ENCODE measurements at regions not wholly inside any gene's neighbourhood (a gene's known extent, or its start where the extent isn't known, plus 50 kb on each side); places are given as distances from the start of the nearest gene placed in this dataset.

DNA sequence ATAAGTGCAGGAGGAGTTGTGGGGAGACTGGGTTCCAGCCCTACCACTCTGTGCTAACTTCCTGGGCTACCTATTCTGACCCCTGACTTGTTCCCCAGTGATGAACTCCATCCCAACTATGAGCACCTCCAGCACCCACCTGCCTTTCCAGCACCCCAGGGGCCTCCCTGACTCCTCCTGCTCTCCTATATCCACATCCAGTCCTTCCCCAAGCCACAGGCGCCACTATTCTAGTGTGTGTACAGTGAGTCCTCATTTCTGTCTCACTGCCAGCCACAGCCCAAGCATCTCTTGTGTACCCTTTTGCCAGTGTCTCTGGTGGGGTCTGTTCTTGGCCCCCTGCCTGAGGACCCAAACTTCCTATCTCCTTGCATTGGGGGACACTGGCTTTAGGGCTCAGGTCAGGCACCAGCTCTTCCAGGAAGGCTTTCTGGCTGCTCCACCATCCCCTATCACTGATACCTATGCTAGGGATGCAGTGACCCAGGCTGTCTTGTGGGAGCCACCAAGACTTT lies 145.2 kb downstream of the INHBB start:
- H3K23ac ChIP-seq (ENCODE audit: insufficient read length, low read depth, low read length) = no peak overlapping the region
- Mint-ChIP-seq H3K27me3 (ENCODE audit: low read depth) (peaks cover 89% of the 10 kb centered on the region), H3K4me3 (no peak overlapping the region), H3K36me3 (ENCODE audit: insufficient read depth in 1 of 3, low read depth in 3 of 3) (no peaks in the 10 kb centered on the region), H3K4me1 (peaks cover 0 to 4% of the 10 kb centered on the region in 2 experiments; a peak in 2 of 4 replicates), H3K9me3 (no peaks in the 10 kb centered on the region), H3K27ac (no peak overlapping the region)
- H4K8ac ChIP-seq (replicated peaks; ENCODE audit: insufficient read length, low read depth, low read length) = no peak overlapping the region
- no peaks in the 10 kb centered on the region for H3K23me2 ChIP-seq (ENCODE audit: insufficient read length, low read depth, low read length, poor library complexity, severe bottlenecking)
- no peak for DNase-seq
- H3K79me2 ChIP-seq (ENCODE audit: insufficient read depth, low read length) = no peaks in the 10 kb centered on the region
- H3K18ac ChIP-seq (ENCODE audit: insufficient read length, low read depth, low read length) = no peak overlapping the region
- no peak overlapping the region for H3K9ac ChIP-seq (ENCODE audit: extremely low read depth, insufficient read length, low read length)
- H2BK5ac ChIP-seq (ENCODE audit: insufficient read length, low read length) = no peak overlapping the region
- no peak overlapping the region for H2BK12ac ChIP-seq (ENCODE audit: insufficient read length, low read depth, low read length)
- no CpG with 5 or more reads among the region's 1 CpG for WGBS (ENCODE audit: extremely low coverage, insufficient read length, low lambda C conversion rate)
- H2BK120ac ChIP-seq (ENCODE audit: low read depth, low read length, poor library complexity, severe bottlenecking) = no peak overlapping the region
- no peak overlapping the region for H2BK15ac ChIP-seq (ENCODE audit: low read depth, low read length)
- H3K4me1 ChIP-seq (ENCODE audit: insufficient read depth, low read length) = no peaks in the 10 kb centered on the region
- no peak overlapping the region for H3K56ac ChIP-seq (ENCODE audit: insufficient read length, low read depth, low read length)
- H3T11ph ChIP-seq (ENCODE audit: low read length) = no peak overlapping the region
- H4K5ac ChIP-seq (ENCODE audit: insufficient read length, low read depth, low read length) = no peak overlapping the region
- no peak overlapping the region for H2AK5ac ChIP-seq (ENCODE audit: insufficient read length, low read length)
- no peak overlapping the region for H3K27ac ChIP-seq (ENCODE audit: insufficient read length, low read depth, low read length)
- no peaks in the 10 kb centered on the region for H4K20me1 ChIP-seq (ENCODE audit: control insufficient read depth, insufficient read depth, insufficient read length)
- no peaks in the 10 kb centered on the region; the same call in 1 of the 2 replicates for H3K27me3 ChIP-seq (ENCODE audit: insufficient read depth, low read length)
- H2AFZ ChIP-seq (ENCODE audit: low read length) = no peak overlapping the region
- H3K79me1 ChIP-seq (ENCODE audit: insufficient read depth, low read depth, low read length, poor library complexity, severe bottlenecking) = no peaks in the 10 kb centered on the region
- H3K14ac ChIP-seq (ENCODE audit: insufficient read depth, low read length) = no peak overlapping the region
- H3K4ac ChIP-seq (ENCODE audit: low read depth, low read length) = no peak overlapping the region
- H4K91ac ChIP-seq (ENCODE audit: insufficient read length, low read depth, low read length) = no peak overlapping the region
- H3K9me3 ChIP-seq (ENCODE audit: control insufficient read depth, low read depth, low read length) = no peaks in the 10 kb centered on the region
- no peak overlapping the region for H3K4me2 ChIP-seq (ENCODE audit: insufficient read depth, insufficient read length, low read length)
- TF ChIP-seq, protein P1, sequence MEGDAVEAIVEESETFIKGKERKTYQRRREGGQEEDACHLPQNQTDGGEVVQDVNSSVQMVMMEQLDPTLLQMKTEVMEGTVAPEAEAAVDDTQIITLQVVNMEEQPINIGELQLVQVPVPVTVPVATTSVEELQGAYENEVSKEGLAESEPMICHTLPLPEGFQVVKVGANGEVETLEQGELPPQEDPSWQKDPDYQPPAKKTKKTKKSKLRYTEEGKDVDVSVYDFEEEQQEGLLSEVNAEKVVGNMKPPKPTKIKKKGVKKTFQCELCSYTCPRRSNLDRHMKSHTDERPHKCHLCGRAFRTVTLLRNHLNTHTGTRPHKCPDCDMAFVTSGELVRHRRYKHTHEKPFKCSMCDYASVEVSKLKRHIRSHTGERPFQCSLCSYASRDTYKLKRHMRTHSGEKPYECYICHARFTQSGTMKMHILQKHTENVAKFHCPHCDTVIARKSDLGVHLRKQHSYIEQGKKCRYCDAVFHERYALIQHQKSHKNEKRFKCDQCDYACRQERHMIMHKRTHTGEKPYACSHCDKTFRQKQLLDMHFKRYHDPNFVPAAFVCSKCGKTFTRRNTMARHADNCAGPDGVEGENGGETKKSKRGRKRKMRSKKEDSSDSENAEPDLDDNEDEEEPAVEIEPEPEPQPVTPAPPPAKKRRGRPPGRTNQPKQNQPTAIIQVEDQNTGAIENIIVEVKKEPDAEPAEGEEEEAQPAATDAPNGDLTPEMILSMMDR (conservative IDR thresholded peaks at IDR 0.05) = no peak
- H2BK20ac ChIP-seq (ENCODE audit: low read depth, low read length, poor library complexity, severe bottlenecking) = no peak overlapping the region

All from H9 (cell line).